Panc1 (cell line): ENCODE measurements at regions not wholly inside any gene's neighbourhood (a gene's known extent, or its start where the extent isn't known, plus 50 kb on each side); places are given as distances from the start of the nearest gene placed in this dataset.

ENCODE experiments used
- ATAC-seq: fragments of 200-7000 bp; cut with Tn5 transposase; 2 replicates; pipeline ENCODE4 v1.9.1; 2020; ENCODE audit warnings: mild to moderate bottlenecking, moderate library complexity
- BruUV-seq: library from RNA; stranded (reverse); fragments of 400-500 nt; replicated peaks from 2 replicates; lab custom pipeline; 2021; lab: Mats Ljungman, UMichigan
- CTCF ChIA-PET: fragments of 300-600 bp; sonication (Branson Sonifier 250); formaldehyde crosslinking; loops from one replicate; lab custom pipeline; 2022; ENCODE audit warnings: antibody characterized with exemption; lab: Charles Lee
- POLR2A ChIA-PET: fragments of 300-600 bp; sonication (Branson Sonifier 250); formaldehyde crosslinking; loops from one replicate; lab custom pipeline; 2022; ENCODE audit warnings: antibody characterized with exemption; lab: Charles Lee
- DNase-seq: peaks from one replicate; pipeline ENCODE4 v3.0.0-alpha.2; 2010; ENCODE audit warnings: low read depth, low spot score
- H3K27ac ChIP-seq: 2 replicates; pipeline ENCODE4 v1.5.1; 2011; ENCODE audit warnings: mild to moderate bottlenecking, low read length, inconsistent platforms
- H3K27me3 ChIP-seq: fragments of 200-500 bp; sonication (Bioruptor generic); 2 replicates; pipeline ENCODE4 v1.6.0; 2014; ENCODE audit warnings: low read length, inconsistent platforms; ENCODE audit not compliant: control insufficient read depth, insufficient read depth
- H3K36me3 ChIP-seq: fragments of 200-500 bp; sonication (Bioruptor generic); 2 replicates; pipeline ENCODE4 v1.5.1; 2014; ENCODE audit warnings: inconsistent platforms, mild to moderate bottlenecking, low read length, moderate library complexity; ENCODE audit not compliant: control insufficient read depth, insufficient read depth
- H3K4me1 ChIP-seq: 2 replicates; pipeline ENCODE4 v1.5.1; 2011; ENCODE audit warnings: inconsistent platforms, mild to moderate bottlenecking, low read length, moderate library complexity; ENCODE audit not compliant: control insufficient read depth, insufficient read depth
- H3K4me3 ChIP-seq, 2 experiments: 2 replicates each; pipeline ENCODE4 v1.5.1; 2011 to 2012; ENCODE audit warnings: low read depth in 2 of 2, low read length in 2 of 2, mild to moderate bottlenecking in 2 of 2, inconsistent platforms in 1 of 2, moderate library complexity in 1 of 2
- H3K9me3 ChIP-seq: fragments of 200-500 bp; sonication (Bioruptor generic); 2 replicates; pipeline ENCODE4 v1.5.1; 2014; ENCODE audit warnings: low read depth, mild to moderate bottlenecking, inconsistent platforms, low read length, moderate library complexity; ENCODE audit not compliant: control insufficient read depth, insufficient read depth
- POLR2AphosphoS5 ChIP-seq: IDR thresholded peaks from 2 replicates; pipeline ENCODE4 v1.6.1; 2012; ENCODE audit warnings: mild to moderate bottlenecking, low read depth, low read length, moderate library complexity
- SIN3A ChIP-seq: IDR thresholded peaks from 2 replicates; pipeline ENCODE4 v1.6.1; 2012; ENCODE audit warnings: low read depth, mild to moderate bottlenecking, low read length, moderate library complexity, borderline replicate concordance; ENCODE audit not compliant: insufficient read depth
- TCF7L2 ChIP-seq: IDR thresholded peaks from 2 replicates; pipeline ENCODE4 v1.6.1; 2011; ENCODE audit warnings: mild to moderate bottlenecking, low read depth, low read length, inconsistent platforms
- in situ Hi-C: cut with HindIII; loops from 2 replicates; pipeline ENCODE4 v1.10.0; 2016; ENCODE audit warnings: low sequenced_read_pairs, low pct_unique_long_range_greater_than_20kb
- intact Hi-C: fragments of 100-400 bp; cut with micrococcal nuclease; formaldehyde crosslinking; loops from one replicate; pipeline ENCODE4 v1.10.0; 2022; ENCODE audit not compliant: unreplicated experiment
- TF ChIP-seq, protein P1 (sequence below): fragments of 450-650 bp; IDR thresholded peaks from 2 replicates; pipeline ENCODE4 v1.5.1; 2017; ENCODE audit warnings: mild to moderate bottlenecking
- TF ChIP-seq, protein P2 (sequence below), 2 experiments: IDR thresholded peaks; 2 replicates each; pipeline ENCODE4 v1.6.1; 2011 to 2012; ENCODE audit warnings: low read depth in 2 of 2, control low read depth in 1 of 2, low read length in 1 of 2, mild to moderate bottlenecking in 1 of 2, moderate library complexity in 1 of 2; ENCODE audit not compliant: insufficient read depth in 1 of 2

DNA sequence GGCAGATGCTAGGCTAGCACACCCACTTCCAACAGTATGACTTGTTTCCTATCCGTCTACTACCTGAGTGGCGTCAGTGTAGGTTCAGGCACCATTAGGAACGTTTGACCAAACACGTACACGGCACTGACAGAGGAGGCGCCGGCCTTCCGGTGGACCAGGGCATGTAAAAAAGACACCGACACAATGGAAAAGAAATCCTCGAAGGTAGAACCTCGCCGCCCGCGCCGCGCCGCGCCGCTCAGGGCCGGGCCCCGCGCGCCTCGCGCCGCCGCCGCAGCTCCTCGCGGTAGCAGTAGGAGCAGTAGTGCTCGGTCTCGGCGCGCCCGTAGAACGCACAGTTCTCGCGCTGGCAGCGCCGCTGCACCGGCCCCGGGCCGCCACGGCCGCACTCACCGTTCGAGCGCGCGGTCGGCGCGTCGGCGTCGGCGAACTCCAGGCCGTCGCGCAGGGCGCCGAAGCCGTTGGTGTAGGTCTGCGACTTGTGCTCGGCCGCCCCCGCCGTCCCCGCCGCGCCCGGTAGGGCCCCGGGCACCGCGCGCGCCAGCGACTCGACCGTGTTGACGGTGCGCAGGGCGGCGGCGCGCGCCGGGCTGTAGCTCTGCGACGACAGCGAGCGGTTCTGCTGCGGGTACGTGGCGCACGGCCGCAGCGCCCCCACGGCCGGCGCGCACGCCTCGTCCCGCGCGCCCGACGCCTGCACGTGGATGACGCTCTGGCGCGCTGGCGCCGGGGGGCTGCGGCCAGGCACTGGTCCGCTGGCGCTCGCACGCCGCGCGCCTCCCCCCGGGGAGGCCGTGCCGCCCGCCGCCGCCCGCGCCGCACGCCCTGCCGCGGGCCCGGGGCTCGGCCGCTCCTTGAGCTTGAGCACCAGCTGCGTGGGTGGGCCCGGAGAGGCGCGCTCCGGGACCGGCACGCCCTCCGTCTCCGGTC lies 156.7 kb downstream of the KLF13 start:
- CTCF ChIA-PET: no interaction called here
- Histone ChIP-seq H3K27me3 (no peaks in the 10 kb centered on the region; the same call in 1 of the 2 replicates), H3K4me3 (no peak overlapping the region), H3K27ac (no peak overlapping the region), H3K4me1 (no peaks in the 10 kb centered on the region), H3K36me3 (no peaks in the 10 kb centered on the region), H3K9me3 (no peaks in the 10 kb centered on the region)
- BruUV-seq: no TSS peak
- in situ Hi-C loops: no loop called here
- intact Hi-C loops: no loop called here
- ATAC-seq (no peak), DNase-seq (no peak)
- POLR2A ChIA-PET: no interaction called here
- TF ChIP-seq SIN3A (no peak), TCF7L2 (no peak), POLR2AphosphoS5 (no peak)
- TF ChIP-seq, protein P1, sequence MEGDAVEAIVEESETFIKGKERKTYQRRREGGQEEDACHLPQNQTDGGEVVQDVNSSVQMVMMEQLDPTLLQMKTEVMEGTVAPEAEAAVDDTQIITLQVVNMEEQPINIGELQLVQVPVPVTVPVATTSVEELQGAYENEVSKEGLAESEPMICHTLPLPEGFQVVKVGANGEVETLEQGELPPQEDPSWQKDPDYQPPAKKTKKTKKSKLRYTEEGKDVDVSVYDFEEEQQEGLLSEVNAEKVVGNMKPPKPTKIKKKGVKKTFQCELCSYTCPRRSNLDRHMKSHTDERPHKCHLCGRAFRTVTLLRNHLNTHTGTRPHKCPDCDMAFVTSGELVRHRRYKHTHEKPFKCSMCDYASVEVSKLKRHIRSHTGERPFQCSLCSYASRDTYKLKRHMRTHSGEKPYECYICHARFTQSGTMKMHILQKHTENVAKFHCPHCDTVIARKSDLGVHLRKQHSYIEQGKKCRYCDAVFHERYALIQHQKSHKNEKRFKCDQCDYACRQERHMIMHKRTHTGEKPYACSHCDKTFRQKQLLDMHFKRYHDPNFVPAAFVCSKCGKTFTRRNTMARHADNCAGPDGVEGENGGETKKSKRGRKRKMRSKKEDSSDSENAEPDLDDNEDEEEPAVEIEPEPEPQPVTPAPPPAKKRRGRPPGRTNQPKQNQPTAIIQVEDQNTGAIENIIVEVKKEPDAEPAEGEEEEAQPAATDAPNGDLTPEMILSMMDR: no peak
- TF ChIP-seq, protein P2, sequence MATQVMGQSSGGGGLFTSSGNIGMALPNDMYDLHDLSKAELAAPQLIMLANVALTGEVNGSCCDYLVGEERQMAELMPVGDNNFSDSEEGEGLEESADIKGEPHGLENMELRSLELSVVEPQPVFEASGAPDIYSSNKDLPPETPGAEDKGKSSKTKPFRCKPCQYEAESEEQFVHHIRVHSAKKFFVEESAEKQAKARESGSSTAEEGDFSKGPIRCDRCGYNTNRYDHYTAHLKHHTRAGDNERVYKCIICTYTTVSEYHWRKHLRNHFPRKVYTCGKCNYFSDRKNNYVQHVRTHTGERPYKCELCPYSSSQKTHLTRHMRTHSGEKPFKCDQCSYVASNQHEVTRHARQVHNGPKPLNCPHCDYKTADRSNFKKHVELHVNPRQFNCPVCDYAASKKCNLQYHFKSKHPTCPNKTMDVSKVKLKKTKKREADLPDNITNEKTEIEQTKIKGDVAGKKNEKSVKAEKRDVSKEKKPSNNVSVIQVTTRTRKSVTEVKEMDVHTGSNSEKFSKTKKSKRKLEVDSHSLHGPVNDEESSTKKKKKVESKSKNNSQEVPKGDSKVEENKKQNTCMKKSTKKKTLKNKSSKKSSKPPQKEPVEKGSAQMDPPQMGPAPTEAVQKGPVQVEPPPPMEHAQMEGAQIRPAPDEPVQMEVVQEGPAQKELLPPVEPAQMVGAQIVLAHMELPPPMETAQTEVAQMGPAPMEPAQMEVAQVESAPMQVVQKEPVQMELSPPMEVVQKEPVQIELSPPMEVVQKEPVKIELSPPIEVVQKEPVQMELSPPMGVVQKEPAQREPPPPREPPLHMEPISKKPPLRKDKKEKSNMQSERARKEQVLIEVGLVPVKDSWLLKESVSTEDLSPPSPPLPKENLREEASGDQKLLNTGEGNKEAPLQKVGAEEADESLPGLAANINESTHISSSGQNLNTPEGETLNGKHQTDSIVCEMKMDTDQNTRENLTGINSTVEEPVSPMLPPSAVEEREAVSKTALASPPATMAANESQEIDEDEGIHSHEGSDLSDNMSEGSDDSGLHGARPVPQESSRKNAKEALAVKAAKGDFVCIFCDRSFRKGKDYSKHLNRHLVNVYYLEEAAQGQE (IDR thresholded peaks at IDR 0.05; ENCODE audit: insufficient read depth in 1 of 2, low read depth in 2 of 2, low read length in 1 of 2): no peak

DNA sequence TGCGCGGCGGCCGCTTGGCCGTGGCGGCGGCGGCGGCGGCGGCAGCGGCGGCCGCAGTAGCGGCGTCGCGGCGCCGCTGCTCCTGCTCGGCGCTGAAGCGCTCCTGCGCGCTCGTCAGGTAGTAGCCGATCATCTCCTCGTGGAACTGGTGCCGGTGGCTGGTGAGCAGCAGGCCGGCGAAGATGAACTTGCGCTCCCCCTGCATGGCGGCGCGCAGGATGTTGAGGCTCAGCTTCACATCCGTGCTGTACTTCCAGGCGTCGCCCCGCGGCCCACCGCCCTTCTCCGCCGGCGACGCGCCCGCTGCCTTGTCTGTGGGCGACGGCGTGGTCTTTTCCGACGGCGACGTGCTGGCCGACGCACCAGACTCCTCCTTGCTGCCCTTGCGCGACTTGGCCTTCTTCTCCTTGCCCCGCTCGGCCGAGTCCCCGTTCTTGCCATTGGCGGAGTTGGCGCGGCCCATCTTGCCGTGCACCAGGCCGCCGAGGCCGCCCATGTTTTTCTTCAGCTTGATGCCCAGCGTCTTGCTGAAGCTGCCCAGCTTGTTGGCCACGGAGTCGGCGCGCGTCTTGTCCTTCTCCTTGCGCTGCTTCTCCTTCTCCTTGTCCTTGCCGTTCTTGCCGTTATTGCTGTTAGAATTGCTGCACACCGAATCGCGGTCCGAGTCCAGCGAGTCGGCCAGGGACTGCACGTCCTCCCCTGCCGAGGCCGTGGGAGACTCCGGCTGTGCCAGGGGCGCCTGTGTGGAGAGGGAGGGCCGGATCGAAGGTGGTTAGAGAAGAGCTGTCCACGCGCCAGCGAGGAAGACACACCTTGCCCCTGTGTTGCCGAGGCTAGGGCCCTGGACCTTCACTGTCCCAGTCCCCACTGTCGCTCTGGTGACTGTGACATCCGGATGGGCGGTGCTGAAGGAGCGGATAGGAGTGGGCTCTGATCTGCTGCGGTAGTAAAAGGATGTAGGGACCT lies 157.6 kb downstream of the KLF13 start:
- in situ Hi-C loops: no loop called here
- TF ChIP-seq POLR2AphosphoS5 (no peak), TCF7L2 (no peak), SIN3A (no peak)
- TF ChIP-seq, protein P2 (IDR thresholded peaks at IDR 0.05; ENCODE audit: insufficient read depth in 1 of 2, low read depth in 2 of 2, low read length in 1 of 2): no peak
- TF ChIP-seq, protein P1: no peak
- Histone ChIP-seq H3K9me3 (no peaks in the 10 kb centered on the region), H3K4me3 (no peak overlapping the region), H3K27me3 (no peaks in the 10 kb centered on the region; the same call in 1 of the 2 replicates), H3K36me3 (no peaks in the 10 kb centered on the region), H3K27ac (no peak overlapping the region), H3K4me1 (no peaks in the 10 kb centered on the region; the same call in 1 of the 2 replicates)
- no TSS peak for BruUV-seq
- ATAC-seq (no peak), DNase-seq (no peak)
- intact Hi-C loops: no loop called here
- ChIA-PET POLR2A (no interaction called here), CTCF (no interaction called here)
